OCI-LY1 (cell line): ENCODE measurements at regions not wholly inside any gene's neighbourhood (a gene's known extent, or its start where the extent isn't known, plus 50 kb on each side); places are given as distances from the start of the nearest gene placed in this dataset.

Experiments used
- H2AFZ ChIP-seq: fragments of 200-600 bp; sonication (generic), shearing (Covaris generic); 2 replicates; pipeline ENCODE4 v1.6.0; 2014; ENCODE audit warnings: antibody characterized with exemption, mild to moderate bottlenecking, low read length
- H3F3A ChIP-seq: fragments of 200-600 bp; sonication (generic), shearing (Covaris generic); 2 replicates; pipeline ENCODE4 v1.6.0; 2014; ENCODE audit warnings: mild to moderate bottlenecking, antibody characterized with exemption, low read length, moderate library complexity; ENCODE audit not compliant: insufficient read depth
- H3K27ac ChIP-seq: fragments of 200-600 bp; sonication (generic); 2 replicates; pipeline ENCODE4 v1.5.1; 2014; ENCODE audit warnings: low read length, mixed run types, mild to moderate bottlenecking, low read depth; ENCODE audit not compliant: poor library complexity, severe bottlenecking
- H3K27me3 ChIP-seq: fragments of 200-600 bp; sonication (generic); 2 replicates; pipeline ENCODE4 v1.6.0; 2014; ENCODE audit warnings: antibody characterized with exemption, mild to moderate bottlenecking, low read length, moderate library complexity; ENCODE audit not compliant: insufficient read depth
- H3K36me3 ChIP-seq: fragments of 200-600 bp; sonication (generic); 2 replicates; pipeline ENCODE4 v1.6.1; 2014; ENCODE audit warnings: mild to moderate bottlenecking, antibody characterized with exemption, low read length, moderate library complexity, mixed read lengths; ENCODE audit not compliant: insufficient read depth
- H3K4me1 ChIP-seq: fragments of 200-600 bp; sonication (generic); 2 replicates; pipeline ENCODE4 v1.5.1; 2014; ENCODE audit warnings: mild to moderate bottlenecking, low read length, moderate library complexity; ENCODE audit not compliant: insufficient read depth, severe bottlenecking
- H3K4me2 ChIP-seq: fragments of 200-600 bp; sonication (generic), shearing (Covaris generic); 2 replicates; pipeline ENCODE4 v1.6.1; 2014; ENCODE audit warnings: low read length
- H3K4me3 ChIP-seq: fragments of 200-600 bp; sonication (generic); 2 replicates; pipeline ENCODE4 v1.5.1; 2014; ENCODE audit warnings: low read length, low read depth, mild to moderate bottlenecking, mixed read lengths; ENCODE audit not compliant: poor library complexity, severe bottlenecking
- H3K79me2 ChIP-seq: fragments of 200-600 bp; shearing (Covaris generic); 2 replicates; pipeline ENCODE4 v1.6.1; 2016; ENCODE audit warnings: mixed run types, low read length, mixed read lengths; ENCODE audit not compliant: insufficient read depth
- H3K9ac ChIP-seq: fragments of 200-600 bp; sonication (generic), shearing (Covaris generic); 2 replicates; pipeline ENCODE4 v1.6.1; 2014; ENCODE audit warnings: mild to moderate bottlenecking, low read length, mixed read lengths
- H3K9me2 ChIP-seq: fragments of 200-600 bp; sonication (generic), shearing (Covaris generic); 2 replicates; pipeline ENCODE4 v1.6.1; 2014; ENCODE audit warnings: low read depth, mild to moderate bottlenecking, low read length, mixed read lengths
- H3K9me3 ChIP-seq: fragments of 200-600 bp; shearing (Covaris generic); 2 replicates; pipeline ENCODE4 v1.6.1; 2014; ENCODE audit warnings: low read length, mixed read lengths
- H4K20me1 ChIP-seq: fragments of 200-600 bp; sonication (generic), shearing (Covaris generic); 2 replicates; pipeline ENCODE4 v1.6.0; 2016; ENCODE audit warnings: mild to moderate bottlenecking, low read length; ENCODE audit not compliant: insufficient read depth
- CTCF ChIP-seq: fragments of 200-600 bp; sonication (generic), shearing (Covaris generic); IDR thresholded peaks from 2 replicates; pipeline ENCODE4 v1.5.1; 2017; ENCODE audit warnings: mild to moderate bottlenecking, antibody characterized with exemption, low read length, moderate library complexity, mixed read lengths
- EZH2 ChIP-seq: fragments of 200-600 bp; sonication (generic), shearing (Covaris generic); IDR thresholded peaks from 2 replicates; pipeline ENCODE4 v1.8.0; 2017; ENCODE audit warnings: borderline replicate concordance, mixed run types, mild to moderate bottlenecking, antibody characterized with exemption, low read length, moderate library complexity, mixed read lengths

DNA sequence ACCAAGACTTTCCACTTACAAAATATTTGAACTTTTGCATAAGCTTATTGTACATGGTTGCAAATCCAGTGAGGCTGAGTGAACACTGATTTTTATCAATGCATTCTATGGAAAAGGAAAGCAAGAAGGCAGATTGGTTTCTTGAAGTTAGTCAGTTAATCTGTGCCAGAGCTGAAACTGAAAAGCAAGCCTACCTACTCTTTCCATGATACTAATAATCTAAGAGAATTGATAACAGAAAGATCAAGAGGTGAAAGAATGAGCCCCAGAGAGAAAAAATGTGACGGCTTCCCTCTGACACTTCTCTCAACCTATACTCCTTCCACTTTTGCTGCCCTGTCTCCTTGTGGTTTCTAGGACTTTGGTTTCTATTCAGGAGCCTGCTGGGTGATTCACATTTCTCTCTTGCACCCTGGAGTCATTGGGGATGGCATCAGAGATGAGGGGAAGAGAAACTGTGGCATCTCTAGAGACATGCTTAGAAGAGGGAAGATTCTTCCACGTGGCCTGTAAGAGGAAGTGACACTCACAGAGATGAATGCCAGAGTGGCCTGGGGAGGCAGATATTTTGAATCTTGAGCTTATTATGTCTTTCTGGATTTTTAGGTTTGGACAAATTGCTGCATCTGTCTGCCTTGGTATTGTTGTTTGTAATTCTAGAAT is 158.6 kb upstream of the RIMS1 start:
- Histone ChIP-seq H3K79me2 (no peaks in the 10 kb centered on the region), H3K4me3 (no peak overlapping the region), H3K9ac (no peak overlapping the region), H3K4me2 (no peak overlapping the region), H3K9me2 (no peaks in the 10 kb centered on the region), H3K27ac (no peak overlapping the region), H2AFZ (no peak overlapping the region), H3F3A (no peaks in the 10 kb centered on the region), H4K20me1 (no peaks in the 10 kb centered on the region), H3K36me3 (no peaks in the 10 kb centered on the region), H3K4me1 (no peaks in the 10 kb centered on the region), H3K27me3 (no peaks in the 10 kb centered on the region), H3K9me3 (no peaks in the 10 kb centered on the region)
- no peak for TF ChIP-seq CTCF

DNA sequence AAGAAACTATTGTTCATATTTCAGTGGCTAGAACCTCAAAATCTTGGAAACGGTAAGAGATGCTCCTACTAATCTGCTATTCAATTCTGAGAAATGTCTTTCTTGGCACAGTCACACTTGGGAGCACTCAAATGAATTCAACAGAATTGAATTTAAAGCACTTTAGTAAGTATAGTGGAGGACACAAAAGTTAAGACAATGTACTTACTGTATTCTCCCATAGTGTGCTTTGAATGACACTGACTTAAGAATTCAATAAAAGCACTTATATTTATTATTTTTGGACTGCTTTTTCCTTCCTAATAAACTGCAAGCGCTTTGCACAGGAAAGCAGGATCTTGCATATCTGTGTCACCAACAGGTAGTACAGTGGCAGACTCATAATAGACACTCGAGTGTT is 156.1 kb upstream of the RIMS1 start:
- H3K36me3 ChIP-seq, result no peaks in the 10 kb centered on the region

GRCh38 chr6:71733970-71734899 is 152.1 kb upstream of the RIMS1 start:
- H3K36me3 ChIP-seq, result no peaks in the 10 kb centered on the region
- H3K4me1 ChIP-seq, result no peaks in the 10 kb centered on the region
- H3K4me2 ChIP-seq, result no peak overlapping the region
- no peak overlapping the region for H2AFZ ChIP-seq
- H3K27me3 ChIP-seq, result no peaks in the 10 kb centered on the region
- TF ChIP-seq EZH2 (no peak), CTCF (no peak)
- H3K9me3 ChIP-seq, result no peaks in the 10 kb centered on the region
- no peaks in the 10 kb centered on the region for H3K79me2 ChIP-seq
- no peaks in the 10 kb centered on the region for H3F3A ChIP-seq
- no peaks in the 10 kb centered on the region for H4K20me1 ChIP-seq
- no peak overlapping the region for H3K27ac ChIP-seq
- no peak overlapping the region for H3K4me3 ChIP-seq
- H3K9ac ChIP-seq, result no peak overlapping the region
- H3K9me2 ChIP-seq, result no peaks in the 10 kb centered on the region

More for the DNA sequence above, 156.1 kb upstream of the RIMS1 start:
- Histone ChIP-seq H2AFZ (no peak overlapping the region), H3K4me3 (no peak overlapping the region), H3K4me2 (no peak overlapping the region), H3K27me3 (no peaks in the 10 kb centered on the region), H3K9ac (no peak overlapping the region), H3K9me3 (no peaks in the 10 kb centered on the region), H3K27ac (no peak overlapping the region), H3K4me1 (no peaks in the 10 kb centered on the region), H3K79me2 (no peaks in the 10 kb centered on the region), H3K9me2 (no peaks in the 10 kb centered on the region), H3F3A (no peaks in the 10 kb centered on the region), H4K20me1 (no peaks in the 10 kb centered on the region)
- no peak for TF ChIP-seq CTCF
- TF ChIP-seq EZH2, result no peak
